GM21367 (cell line): ENCODE measurements at regions not wholly inside any gene's neighbourhood (a gene's known extent, or its start where the extent isn't known, plus 50 kb on each side); places are given as distances from the start of the nearest gene placed in this dataset.
"Not testable (repeated sequence)": the region's sequence is repeated elsewhere in the genome, so short reads cannot be mapped to it uniquely, and the experiment has no call there.

Experiments used
- ATAC-seq: cut with Tn5 transposase; IDR thresholded peaks from one replicate; pipeline ENCODE4 v1.9.1; 2021; ENCODE audit not compliant: unreplicated experiment

DNA sequence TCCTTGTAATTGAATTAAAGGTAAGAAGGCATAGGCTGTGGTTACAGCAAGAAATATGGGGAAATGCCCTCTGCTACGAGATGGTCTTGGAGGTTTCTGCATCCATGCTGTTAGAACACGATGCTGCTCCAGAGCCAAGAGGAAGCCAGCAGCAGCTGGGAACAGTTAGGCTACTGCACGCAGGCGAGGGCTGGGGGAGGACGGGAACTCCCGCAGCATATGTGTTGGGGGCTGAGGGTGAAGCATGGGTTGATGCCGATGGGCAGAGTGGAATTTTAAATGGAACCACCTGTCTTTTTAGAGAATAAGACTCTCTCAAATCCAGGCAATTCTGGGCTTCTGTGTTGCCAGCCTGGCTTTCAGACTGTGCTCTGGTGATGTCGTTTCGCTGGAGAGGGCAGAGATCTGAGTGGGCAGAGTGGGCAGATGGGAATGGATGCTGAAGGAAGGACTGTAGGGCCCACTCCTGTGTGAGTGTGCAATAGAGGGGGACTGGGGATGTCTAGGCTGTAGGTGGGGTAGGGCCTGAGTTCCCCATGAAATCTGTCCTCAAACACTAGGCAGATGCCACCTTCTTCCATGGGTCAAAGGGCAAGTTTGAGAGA, 417.0 kb upstream of the TPM1 start:
- no peak for ATAC-seq

DNA sequence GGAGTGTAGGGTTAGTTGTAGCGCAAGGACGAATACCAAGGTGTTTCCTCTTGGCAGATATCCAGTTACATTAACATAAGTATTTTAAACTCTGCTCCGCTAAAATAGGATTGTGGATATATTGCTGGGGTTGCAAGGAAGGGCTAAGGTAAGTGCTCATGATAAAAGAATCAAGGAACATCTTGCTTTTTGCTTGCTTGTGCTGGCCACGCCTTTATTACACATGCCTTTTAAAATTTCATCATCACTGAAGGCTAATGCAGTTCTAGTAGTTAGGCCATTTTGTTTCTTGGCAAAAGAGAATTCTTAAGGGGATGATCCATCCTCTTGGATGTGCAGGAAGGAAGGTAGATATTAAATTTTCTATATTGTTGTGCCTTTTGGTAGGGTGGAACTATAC, 415.6 kb upstream of the TPM1 start:
- no peak for ATAC-seq

DNA sequence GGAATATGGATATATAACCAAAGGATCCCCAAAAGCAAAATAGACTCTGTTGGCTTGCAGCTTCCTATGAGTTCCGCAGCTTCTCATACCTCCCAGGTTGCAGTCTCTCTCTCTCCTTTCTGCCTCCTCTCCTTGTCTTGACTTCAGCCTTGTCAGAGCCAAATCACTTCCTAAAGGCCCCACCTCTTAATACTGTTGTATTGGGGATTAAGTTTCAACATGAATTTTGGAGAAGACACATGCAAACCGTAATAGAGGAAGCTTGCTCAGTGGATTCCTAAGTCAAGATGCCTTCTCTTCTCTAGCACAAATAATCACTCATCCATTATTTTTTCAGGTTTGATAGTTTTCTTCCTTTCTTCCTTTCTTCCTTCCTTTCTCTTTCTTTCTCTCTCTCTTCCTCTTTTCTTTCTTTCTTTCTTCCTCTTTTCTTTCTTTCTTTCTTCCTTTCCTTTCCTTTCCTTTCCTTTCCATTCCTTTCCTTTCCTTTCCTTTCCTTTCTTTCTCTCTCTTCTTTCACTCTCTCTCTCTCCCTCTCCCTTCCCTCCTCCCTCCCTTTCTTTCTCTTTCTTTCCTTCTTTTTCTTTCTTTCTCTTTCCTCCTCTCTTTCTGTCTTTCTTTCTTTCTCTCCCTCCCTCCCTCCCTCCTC, 411.3 kb upstream of the TPM1 start:
- no peak for ATAC-seq

DNA sequence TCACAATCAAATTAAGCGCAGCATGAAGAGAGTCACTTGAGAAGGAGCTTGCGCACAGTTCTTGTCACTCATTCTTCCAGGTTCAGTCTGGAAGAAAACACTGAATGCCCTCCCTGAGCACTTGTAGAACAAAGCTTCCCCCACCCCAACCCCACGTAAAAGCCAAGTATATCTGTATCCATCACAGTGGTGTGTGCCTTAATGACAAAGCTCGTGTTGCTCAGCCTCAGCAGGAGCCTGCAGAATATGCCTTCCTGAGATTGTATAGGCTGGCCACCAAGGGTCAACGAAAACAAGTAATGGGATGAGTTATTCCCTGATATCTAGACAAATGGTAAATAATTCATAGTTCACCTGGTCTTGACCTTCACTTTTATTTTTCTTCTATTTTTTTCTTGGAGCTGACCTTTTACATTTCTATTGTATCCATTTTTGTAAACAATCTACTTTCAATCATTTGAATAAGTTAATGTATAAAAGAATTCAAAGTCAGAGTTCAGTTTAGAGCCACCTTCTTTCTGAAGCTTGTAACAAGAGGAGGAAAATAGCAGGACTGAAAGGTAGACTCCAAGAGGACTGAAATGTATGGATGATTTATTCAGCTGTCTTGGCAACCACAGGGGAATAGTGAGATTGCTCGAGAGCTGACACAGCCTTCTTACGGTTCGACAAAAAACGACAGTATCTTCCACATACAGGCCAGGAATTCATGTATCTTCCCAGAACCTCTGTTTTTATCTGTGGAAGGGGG, 405.5 kb upstream of the TPM1 start:
- ATAC-seq, result no peak

DNA sequence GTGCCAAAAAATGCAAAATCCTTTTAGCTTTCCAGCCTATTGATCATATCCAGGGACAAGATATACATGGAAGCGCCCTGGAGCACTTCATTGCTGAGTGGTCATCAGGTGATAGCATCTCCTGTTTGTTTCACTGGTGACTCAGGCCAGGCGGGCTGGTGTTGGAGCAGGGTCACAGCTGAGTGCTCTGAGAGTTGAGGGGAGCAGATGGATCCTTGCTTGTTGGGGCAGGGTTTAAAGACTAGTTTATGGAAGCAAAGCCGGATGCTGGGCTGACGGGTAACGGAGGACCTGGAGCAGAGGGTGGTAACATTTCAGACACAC, 405.0 kb upstream of the TPM1 start:
- ATAC-seq, result no peak

DNA sequence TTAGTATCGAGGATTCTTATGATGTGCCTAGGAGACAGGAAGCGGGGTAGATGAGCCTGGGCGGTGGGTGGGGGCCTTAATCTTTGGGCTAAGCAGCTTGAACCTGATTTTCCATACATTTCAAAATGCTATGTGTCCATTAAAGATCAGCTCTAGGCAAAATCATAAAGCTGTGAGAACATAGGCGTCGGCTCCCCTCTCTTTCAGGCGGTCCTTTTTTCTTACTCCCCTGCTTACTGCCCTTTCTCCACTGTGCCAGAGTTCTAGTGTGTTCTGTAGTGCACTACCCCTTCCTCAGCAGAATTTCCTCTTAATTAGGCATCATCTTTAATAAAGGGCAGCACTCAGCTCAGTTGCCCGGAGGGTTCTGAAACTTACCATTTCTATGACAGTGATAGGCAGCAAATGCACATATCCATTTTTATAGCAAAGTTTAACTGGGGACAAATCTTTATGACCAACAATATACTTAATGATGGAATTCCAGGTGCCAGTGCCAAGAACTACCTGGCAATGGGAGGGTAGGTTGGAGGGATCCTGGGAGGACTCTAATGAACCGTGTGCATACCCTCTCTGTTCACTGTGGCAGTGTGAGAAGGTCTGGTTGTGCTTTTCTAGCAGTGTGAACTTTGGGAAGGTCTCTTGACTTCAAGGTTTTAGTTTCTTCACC, 404.5 kb upstream of the TPM1 start:
- no peak for ATAC-seq

DNA sequence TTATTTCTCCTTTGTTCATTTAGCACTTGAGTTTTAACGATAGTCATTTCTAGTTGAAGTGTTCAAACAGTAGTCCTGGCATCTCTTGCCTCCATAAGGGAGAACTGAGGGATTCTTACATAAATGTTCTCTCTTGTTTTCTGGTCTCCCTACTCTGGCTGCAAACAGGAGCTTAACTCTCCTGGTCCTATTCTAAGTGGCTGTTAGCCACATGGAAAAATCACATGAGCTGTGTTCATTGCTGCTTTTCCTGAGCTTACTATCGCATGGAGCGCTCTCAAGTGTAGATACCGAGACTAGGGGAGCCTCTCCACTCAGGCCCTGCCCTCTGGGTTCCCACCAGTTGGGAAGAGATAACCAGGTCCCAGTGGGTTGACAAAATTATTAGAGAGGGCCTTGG, 403.1 kb upstream of the TPM1 start:
- ATAC-seq, result no peak

DNA sequence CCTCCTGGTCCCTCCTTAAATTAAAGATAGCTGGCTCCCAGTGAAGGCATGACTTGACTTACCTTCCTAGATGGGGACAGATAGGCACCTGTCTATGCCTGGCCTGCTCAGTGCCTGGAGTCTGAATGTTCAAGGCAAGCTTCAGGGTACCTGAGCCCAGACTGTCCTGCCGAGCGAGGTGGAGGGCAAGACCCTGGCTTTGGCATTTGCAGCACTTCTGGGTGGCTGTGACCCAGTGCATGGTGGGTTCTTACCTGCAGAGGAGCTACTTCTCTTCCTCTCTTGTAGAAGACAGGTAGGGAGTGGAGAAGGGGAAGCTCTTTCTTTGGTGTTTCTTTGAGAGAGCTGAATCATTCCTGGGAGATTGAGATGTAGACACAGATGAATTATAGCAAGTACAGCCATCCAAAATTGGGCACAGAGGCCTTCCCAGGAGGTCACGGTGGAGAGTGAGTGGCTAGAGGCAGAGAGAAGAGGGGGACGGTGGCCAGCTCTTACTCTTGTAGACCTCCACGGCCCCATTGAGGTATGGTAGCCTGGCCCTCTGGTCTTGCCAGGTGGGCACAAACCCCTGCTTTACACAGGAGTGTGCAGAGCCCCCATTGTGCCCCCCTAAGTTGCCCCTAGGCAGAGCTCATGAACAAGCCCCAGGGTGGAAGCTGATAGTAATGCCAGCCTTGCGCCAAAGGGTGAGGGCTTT, 402.5 kb upstream of the TPM1 start:
- no peak for ATAC-seq

DNA sequence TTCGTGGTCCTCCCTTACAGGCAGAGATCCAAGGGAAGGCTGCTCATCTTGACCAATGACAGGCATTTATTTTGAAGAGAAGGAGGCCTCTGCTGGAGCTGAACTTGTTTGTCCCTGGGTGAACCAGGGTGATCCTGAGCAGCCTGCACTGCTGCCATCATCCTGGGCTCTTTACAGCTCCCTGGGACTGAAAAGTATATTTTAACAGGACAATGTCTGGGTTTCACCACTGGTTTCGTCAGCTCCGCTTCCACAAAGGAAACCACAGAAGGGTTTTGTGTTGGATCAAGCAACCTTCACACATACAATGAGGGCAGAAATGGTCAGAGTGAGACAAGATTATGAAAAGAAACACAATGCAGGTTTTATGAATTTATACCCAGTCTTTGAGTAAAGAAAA, 400.7 kb upstream of the TPM1 start:
- ATAC-seq, result no peak

DNA sequence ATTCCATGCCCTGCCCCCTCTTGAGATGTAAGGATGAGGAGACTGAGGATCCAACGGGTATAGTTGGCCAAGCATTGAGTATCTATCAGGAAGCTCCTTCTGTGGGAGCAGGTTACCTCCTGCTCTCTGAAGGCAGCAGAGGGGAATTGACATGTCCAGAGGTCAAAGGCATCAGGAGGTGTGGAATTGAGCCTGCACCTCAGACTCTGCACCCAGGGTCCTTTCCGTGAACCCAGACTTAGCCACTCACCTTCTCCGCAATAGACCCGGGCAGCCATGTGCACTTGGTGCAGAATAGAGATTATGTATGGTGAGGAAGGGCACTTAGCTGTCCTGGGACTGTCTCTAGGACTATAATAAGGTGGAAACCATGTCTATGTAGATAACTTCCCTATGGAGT, 399.0 kb upstream of the TPM1 start:
- no peak for ATAC-seq

DNA sequence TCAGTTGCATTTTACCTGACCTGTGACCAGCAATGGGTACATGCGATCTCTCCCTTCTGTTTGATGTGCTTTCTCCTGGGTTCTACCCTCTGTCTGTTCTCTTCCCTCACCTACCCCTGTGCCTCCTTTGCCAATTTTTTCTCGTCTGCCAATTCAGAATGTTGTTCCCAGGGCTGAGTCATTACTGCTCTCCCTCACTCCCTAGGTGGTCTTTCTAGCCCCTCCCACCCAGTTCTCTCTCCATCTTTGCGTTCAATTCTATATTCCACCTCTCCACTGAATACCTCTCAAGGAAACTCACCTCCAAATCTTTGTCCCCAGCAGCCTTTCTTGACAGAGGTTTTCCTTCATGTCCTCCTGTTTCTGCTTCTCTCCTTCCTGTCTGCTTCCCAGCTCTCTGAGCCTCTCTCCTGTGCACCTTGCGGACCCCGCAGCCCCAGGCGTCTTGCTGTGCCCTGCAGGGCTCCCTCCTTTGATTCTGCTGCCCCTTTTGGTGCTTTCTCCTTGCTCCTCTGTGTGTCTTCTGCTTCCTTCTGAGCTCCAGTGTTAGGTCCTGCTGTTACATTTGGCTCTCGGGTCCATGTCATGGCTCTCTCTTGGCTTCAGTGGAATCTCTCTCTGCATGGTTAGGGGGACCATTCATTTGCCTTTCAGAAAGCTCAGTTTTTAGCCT, 398.2 kb upstream of the TPM1 start:
- no peak for ATAC-seq

DNA sequence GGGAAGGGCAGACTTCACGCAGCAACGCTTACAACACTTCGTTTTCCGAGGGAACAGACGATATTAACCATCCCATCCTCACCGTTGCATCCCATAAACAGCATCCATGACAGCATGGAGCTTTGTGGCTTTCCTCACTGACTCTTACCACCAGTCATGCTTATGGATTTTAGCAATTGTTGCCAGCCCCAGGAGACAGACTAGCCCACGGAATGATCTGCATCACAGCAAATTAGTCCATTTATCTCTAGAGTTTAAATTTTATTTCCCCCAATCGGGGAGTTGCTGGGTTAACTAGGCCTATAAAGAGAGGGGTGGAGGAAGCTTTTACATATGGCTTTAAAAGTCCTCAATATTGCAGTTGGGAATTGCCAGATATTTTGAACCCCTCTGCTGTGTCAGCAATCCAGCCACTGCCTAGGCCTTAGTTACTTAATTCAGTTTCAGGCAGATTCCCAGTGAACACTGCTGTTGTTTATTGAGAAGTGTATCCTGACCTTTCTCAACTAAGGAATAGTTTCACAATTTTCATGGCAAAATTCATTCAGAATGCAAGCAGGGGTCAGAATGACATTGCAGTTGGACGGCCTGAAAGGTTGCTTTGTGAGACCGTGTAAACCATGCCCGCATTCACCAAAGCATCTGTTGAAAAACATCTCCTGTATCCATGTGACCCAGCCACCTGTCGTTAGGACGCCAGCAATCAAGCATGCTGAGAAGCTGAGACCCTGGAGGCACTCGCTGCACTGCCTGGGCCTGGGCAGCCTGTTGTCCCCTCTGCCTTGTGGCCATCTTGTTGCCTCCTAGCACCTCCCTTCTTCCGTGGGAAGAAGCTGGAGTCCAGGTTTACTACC, 397.4 kb upstream of the TPM1 start:
- ATAC-seq, result no peak

DNA sequence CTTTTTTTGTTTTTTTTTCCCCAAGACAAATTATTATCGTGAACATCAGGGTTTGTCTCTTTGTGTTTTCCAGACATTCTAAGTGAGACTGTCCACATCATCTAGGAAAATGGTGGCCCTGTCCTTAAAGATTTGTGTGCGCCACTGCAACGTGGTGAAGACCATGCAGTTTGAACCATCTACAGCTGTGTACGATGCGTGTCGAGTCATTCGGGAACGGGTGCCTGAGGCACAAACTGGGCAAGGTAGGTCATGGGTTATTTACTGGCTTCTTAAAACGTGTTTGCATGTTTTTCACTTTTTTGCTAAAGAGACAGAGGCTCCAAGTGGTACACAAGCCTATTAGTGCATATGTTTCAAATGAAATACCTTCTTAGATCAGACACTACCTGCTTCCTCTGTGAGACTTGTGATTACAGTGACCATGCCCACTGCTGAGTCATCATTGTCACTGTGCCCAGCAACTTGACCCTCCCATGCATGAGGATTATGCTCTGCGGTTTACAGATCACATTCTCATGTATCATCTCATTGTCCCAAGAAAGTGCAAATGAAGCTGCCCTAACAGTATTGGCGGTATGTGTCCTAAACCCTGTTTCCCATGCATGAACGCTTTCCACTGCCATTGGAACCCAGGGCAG, 395.2 kb upstream of the TPM1 start:
- no peak for ATAC-seq

DNA sequence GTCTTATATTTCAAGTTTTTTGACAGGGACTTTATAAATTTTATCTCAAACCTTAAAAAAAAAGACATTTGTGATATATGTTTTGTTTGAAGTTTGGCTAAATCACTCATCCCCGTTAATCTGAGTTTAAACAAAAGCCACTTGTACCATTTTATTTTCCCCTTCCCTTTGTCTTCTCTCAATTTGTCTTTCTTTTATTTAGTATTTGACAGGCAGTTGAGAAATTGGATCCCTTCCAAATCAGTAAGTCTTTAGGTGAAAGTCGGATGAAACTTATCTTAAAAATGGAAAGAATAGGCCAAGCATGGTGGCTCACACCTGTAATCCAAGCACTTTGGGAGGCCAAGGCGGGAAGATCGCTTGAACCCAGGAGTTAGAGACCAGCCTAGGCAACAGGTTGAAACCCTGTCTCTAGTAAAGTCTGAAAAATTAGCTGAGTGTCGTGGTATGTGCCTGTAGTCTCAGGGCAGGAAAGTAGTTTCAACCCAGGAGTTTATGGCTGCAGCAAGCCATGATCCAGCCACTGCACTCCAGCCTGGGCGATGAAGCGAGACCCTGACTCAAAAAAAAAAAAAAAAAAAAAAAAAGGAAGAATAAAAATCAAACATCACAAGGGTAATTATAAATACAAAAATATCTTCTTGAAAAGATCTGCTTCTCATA, 394.6 kb upstream of the TPM1 start:
- ATAC-seq, result no peak

DNA sequence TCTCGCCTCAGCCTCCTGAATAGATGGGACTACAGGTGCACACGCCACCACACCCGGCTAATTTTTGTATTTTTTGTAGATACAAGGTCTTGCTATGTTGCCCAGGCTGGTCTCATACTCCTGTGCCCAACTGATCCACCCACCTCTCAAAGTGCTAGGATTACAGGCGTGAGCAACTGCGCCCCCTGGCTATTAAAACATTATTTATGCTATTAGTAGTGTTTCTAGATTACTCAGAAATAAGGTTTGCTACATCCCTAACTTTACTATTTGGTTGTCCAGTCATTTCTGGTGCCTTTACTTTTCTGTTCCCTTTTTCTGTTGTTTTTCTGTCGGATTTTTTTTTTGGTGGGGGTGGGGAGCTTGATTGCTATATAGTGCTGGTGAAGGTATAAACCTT, 393.6 kb upstream of the TPM1 start:
- ATAC-seq, result no peak

DNA sequence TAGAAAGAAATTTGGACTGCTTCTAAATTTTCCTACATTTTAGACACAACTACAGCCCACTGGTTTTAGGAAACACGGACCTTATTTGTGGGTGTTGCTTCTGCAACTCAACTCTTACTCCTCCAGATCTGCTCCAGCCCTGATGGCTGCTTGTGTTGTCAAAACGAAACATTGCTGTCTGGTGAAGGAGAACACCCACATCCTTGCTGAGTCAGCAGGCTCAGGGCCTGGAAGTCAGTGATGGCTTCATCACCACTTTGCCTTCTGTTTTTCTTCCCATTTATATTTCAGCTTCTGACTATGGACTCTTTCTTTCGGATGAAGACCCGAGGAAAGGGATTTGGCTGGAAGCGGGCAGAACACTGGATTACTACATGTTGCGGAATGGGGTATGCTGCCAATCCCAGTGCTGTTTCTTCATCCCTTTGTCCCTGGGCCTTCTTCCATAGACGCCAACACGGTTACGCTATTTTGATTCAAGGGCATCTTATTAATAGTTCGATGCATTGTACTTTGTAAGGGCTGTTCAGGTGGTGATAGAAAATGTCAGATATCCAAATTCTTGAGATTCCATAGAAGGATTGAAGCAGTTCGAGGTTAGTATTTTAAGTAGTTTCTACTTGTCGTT, 392.6 kb upstream of the TPM1 start:
- peak; percentile 80 for ATAC-seq

DNA sequence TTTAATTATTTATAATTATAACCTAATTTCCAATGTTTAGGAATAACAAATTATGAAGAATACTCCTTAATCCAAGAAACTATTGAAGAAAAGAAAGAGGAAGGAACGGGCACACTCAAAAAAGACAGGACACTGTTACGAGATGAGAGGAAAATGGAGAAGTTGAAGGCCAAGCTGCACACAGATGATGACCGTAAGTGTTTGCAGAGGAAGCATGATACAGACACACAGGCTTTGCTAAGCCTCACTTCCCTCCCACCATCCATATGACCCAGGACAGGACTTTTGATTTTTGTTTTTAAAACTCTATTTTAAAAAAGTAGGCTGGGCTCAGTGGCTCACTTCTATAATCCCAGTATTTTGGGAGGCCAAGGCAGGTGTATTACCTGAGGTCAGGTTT, 389.4 kb upstream of the TPM1 start:
- ATAC-seq, result no peak

DNA sequence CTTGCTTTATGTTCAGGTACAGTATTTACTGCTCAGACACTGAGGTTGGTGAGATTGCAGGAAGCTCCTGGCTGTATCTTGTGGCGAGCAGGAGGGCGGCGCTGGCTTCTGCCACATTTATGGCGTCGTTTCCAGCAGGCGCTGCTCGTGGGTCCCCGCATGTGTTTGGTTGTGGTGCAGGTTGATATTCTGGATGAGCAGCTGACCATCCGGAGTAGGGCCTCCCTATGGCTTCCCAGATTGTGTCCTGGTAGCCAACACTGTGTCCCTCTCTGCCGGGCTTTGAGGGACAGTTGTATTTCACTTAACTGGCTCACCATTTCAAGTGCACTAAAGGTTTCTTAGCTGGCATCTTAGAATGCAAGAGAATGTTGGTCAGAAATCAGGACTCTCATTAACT, 386.5 kb upstream of the TPM1 start:
- ATAC-seq, result no peak

DNA sequence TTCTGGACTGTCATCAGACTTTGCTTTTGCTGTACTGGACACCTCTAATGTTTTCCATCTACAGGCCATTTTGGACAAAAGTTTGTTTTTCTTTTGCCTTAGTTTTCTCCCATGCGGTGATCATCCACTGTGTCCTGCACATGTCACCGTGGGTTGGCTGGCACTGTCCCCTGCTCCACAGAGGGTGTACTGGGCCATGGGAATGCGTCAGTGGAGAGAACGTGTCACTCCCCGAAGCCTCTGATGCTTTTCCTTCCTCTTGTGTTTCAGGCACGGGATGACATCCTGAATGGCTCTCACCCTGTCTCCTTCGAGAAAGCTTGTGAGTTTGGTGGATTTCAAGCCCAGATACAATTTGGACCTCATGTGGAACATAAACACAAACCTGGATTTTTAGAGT, 385.0 kb upstream of the TPM1 start:
- not testable (repeated sequence) for ATAC-seq
